IMR-90 (cell line): ENCODE measurements at regions not wholly inside any gene's neighbourhood (a gene's known extent, or its start where the extent isn't known, plus 50 kb on each side); places are given as distances from the start of the nearest gene placed in this dataset.

Experiments
- CEBPB ChIP-seq: IDR thresholded peaks from 2 replicates; pipeline ENCODE4 v1.6.1; 2012; ENCODE audit warnings: low read depth, low read length, improper control_type of control experiment
- CHD1 ChIP-seq: IDR thresholded peaks from 2 replicates; pipeline ENCODE4 v1.6.1; 2012; ENCODE audit warnings: low read depth, low read length, improper control_type of control experiment
- CTCF ChIP-seq: conservative IDR thresholded peaks from 2 replicates; pipeline ENCODE4 v1.5.1; 2012; ENCODE audit warnings: mild to moderate bottlenecking, low read depth, low read length, improper control_type of control experiment
- ELK1 ChIP-seq: fragments of 150-350 bp; IDR thresholded peaks from 2 replicates; pipeline ENCODE4 v1.6.1; 2016; ENCODE audit warnings: low read depth, mild to moderate bottlenecking, low read length, moderate library complexity, borderline replicate concordance
- FOS ChIP-seq: fragments of 150-350 bp; IDR thresholded peaks from 2 replicates; pipeline ENCODE4 v1.6.1; 2016; ENCODE audit warnings: low read depth, low read length
- MAFK ChIP-seq: IDR thresholded peaks from 2 replicates; pipeline ENCODE4 v1.6.1; 2012; ENCODE audit warnings: low read depth, low read length, improper control_type of control experiment
- MAZ ChIP-seq: IDR thresholded peaks from 2 replicates; pipeline ENCODE4 v1.6.1; 2012; ENCODE audit warnings: low read depth, mild to moderate bottlenecking, low read length, improper control_type of control experiment, moderate library complexity, borderline replicate concordance
- POLR2A ChIP-seq: IDR thresholded peaks from 2 replicates; pipeline ENCODE4 v1.6.1; 2012; ENCODE audit warnings: mild to moderate bottlenecking, low read depth, low read length
- RAD21 ChIP-seq: IDR thresholded peaks from 2 replicates; pipeline ENCODE4 v1.6.1; 2012; ENCODE audit warnings: low read length, improper control_type of control experiment
- RCOR1 ChIP-seq: IDR thresholded peaks from 2 replicates; pipeline ENCODE4 v1.6.1; 2012; ENCODE audit warnings: mild to moderate bottlenecking, low read length, improper control_type of control experiment; ENCODE audit not compliant: insufficient replicate concordance

DNA sequence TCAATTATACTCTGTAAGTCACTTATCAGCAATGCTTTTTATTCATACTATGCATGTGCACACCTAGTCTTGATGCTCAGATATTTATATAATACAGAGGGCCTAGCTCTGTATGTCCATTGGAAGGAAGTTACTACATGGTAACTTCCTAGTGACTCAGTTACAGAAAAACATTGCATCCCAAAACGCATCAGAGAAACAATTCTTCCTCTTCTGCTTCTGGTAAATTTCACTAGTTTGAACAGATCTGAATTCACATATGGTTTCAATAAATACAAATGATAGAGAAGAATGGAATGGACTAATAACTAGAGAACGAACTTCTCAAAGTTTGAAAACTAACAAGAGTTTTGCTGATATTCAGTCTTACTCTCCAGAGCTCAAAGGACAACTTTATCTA is 811.3 kb upstream of the ADGRL2 start:
- TF ChIP-seq RAD21 (no peak), POLR2A (no peak), CTCF (no peak), MAZ (no peak), CHD1 (no peak), ELK1 (no peak), FOS (no peak), RCOR1 (no peak), CEBPB (no peak), MAFK (no peak)
